ENCODE measurements at regions not wholly inside any gene's neighbourhood (a gene's known extent, or its start where the extent isn't known, plus 50 kb on each side); places are given as distances from the start of the nearest gene placed in this dataset.

DNA sequence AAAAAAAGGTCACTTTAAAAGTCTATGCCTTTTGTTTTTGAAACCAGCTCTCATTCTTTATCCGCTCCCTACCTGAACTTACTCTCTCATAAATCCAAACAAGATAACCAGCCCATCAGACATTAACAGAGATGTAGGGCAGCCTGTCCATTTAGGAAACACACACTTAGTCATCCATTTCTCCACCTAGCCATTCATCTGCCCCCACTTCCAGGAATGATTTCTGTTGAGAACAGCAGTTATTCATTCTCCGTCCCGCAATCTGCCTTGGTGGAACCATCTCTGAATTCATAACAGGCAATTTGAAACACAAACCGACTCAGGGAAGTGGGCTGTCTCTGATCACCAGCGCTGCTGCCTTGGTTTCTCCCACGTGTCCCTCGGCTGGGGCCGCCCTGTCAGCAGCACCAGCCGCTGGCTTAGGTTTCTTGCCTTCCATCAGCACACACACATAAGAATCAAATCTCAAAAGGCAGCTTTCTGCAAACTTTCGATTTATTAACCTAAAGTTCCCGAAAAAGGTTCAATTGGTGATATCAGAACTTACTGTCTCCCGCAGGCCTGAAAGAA, 528.2 kb upstream of the NRP1 start:
- intact Hi-C loops (cut with DNase I): no loop called here
- no peaks in the 10 kb centered on the region for H3K4me1 ChIP-seq
- WGBS, 2 donors: 91 to 93% methylated on average over 12 of the region's 12 CpGs
- H3K4me3 ChIP-seq: no peak overlapping the region
- TF ChIP-seq POLR2AphosphoS5 (IDR thresholded peaks at IDR 0.05) (no peak), POLR2A (IDR thresholded peaks at IDR 0.05) (no peak), EP300 (IDR thresholded peaks at IDR 0.05) (no peak)
- TF ChIP-seq, protein P1, sequence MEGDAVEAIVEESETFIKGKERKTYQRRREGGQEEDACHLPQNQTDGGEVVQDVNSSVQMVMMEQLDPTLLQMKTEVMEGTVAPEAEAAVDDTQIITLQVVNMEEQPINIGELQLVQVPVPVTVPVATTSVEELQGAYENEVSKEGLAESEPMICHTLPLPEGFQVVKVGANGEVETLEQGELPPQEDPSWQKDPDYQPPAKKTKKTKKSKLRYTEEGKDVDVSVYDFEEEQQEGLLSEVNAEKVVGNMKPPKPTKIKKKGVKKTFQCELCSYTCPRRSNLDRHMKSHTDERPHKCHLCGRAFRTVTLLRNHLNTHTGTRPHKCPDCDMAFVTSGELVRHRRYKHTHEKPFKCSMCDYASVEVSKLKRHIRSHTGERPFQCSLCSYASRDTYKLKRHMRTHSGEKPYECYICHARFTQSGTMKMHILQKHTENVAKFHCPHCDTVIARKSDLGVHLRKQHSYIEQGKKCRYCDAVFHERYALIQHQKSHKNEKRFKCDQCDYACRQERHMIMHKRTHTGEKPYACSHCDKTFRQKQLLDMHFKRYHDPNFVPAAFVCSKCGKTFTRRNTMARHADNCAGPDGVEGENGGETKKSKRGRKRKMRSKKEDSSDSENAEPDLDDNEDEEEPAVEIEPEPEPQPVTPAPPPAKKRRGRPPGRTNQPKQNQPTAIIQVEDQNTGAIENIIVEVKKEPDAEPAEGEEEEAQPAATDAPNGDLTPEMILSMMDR (IDR thresholded peaks at IDR 0.05): no peak
- no peaks in the 10 kb centered on the region for H3K27me3 ChIP-seq
- no peak for DNase-seq
- no peak overlapping the region for H3K27ac ChIP-seq
- H3K9me3 ChIP-seq: no peaks in the 10 kb centered on the region
- no peaks in the 10 kb centered on the region for H3K36me3 ChIP-seq

DNA sequence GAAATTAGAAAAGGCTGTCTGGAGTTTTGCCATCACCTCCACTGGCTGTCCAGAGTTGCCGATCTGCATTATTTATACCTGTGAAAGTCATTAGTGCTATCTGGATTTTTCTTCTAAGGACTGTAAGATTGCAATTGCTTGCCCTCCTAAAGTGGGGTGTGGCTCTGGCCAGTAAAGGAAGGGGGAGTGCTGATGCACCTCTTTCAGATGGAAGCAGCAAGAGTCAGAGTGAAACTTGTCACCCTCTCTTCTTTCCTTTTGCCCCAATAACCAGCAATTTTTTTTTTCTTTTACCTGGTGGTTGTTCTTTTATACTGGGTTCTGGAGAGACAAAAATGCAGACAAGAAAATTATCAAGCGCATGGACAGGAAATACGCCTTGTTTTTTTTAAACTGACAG, 527.4 kb upstream of the NRP1 start:
- H3K27ac ChIP-seq: no peak overlapping the region
- H3K27me3 ChIP-seq: no peaks in the 10 kb centered on the region
- TF ChIP-seq EP300 (IDR thresholded peaks at IDR 0.05) (no peak), POLR2A (IDR thresholded peaks at IDR 0.05) (no peak)
- no peaks in the 10 kb centered on the region for H3K36me3 ChIP-seq
- H3K4me3 ChIP-seq: no peak overlapping the region
- WGBS, 2 donors: 73 to 85% methylated on average over 3 of the region's 3 CpGs
- no peaks in the 10 kb centered on the region for H3K9me3 ChIP-seq
- intact Hi-C loops (cut with DNase I): no loop called here
- H3K4me1 ChIP-seq: no peaks in the 10 kb centered on the region
- no peak for DNase-seq

DNA sequence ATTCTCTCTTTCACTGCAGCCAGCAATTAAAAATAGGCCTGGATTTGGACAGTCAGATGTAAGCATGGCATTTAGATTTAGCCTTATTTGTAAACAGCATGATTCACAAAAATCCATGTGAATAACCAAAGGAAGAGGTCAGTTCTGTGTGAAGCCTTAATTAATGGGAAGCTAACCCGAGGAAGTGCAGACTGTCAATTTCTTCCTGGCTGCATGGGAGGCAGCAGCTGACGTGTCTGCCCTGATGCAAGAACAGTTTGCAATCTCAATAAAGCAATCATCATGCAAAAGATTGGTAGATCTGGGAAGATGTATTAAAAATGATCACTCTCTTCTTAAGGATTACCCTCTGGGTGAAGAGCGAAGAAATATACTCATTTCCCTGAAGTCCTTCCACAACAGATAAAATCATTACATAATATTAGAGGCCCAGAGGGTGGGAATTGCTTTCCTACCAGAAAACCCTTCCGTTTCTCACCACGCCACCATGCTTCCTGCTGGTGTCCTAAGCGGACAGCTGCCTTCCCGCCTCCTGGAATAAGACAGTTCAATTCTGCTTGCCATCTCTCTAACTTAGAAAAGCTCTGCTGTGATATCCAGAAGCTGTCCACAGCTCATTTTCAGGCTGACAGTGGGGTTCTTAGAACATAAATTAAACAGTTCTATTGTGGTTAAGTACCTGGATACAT, 526.7 kb upstream of the NRP1 start:
- no peak for DNase-seq
- intact Hi-C loops (cut with DNase I): no loop called here
- 72 to 86% methylated on average over 7 of the region's 7 CpGs for WGBS, 2 donors

DNA sequence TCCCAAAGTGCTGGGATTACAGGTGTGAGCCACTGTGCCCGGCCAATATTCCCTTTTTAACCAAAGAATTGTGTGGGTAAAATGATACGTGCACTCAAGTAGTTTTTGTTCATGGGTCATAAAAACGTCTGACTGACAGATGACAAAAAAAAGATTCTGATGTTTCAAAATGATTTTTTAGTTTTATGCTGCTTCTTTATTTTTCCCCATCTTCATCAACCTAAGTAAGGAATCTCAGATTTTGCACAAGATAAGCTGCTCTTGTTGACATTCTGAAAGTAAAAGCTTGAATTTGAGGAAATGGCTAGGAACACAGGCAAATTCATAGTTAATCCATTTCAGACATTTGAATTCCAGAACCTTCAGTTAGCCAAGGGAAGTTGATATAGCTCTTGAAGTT, 526.1 kb upstream of the NRP1 start:
- DNase-seq: no peak
- WGBS, 2 donors: 87 to 88% methylated on average over 3 of the region's 3 CpGs
- Histone ChIP-seq H3K27ac (no peak overlapping the region), H3K9me3 (no peaks in the 10 kb centered on the region), H3K4me3 (no peak overlapping the region), H3K4me1 (no peaks in the 10 kb centered on the region), H3K36me3 (no peaks in the 10 kb centered on the region), H3K27me3 (no peaks in the 10 kb centered on the region)
- intact Hi-C loops (cut with DNase I): no loop called here
- TF ChIP-seq EP300 (IDR thresholded peaks at IDR 0.05) (no peak), POLR2A (IDR thresholded peaks at IDR 0.05) (no peak), POLR2AphosphoS5 (IDR thresholded peaks at IDR 0.05) (no peak)
- TF ChIP-seq, protein P1 (IDR thresholded peaks at IDR 0.05): no peak

More for the DNA sequence above, 526.7 kb upstream of the NRP1 start:
- Histone ChIP-seq H3K9me3 (no peaks in the 10 kb centered on the region), H3K27me3 (no peaks in the 10 kb centered on the region), H3K4me1 (no peaks in the 10 kb centered on the region), H3K27ac (no peak overlapping the region), H3K4me3 (no peak overlapping the region), H3K36me3 (no peaks in the 10 kb centered on the region)
- TF ChIP-seq, protein P1 (IDR thresholded peaks at IDR 0.05): no peak
- TF ChIP-seq POLR2AphosphoS5 (IDR thresholded peaks at IDR 0.05) (no peak), POLR2A (IDR thresholded peaks at IDR 0.05) (no peak), EP300 (IDR thresholded peaks at IDR 0.05) (no peak)

DNA sequence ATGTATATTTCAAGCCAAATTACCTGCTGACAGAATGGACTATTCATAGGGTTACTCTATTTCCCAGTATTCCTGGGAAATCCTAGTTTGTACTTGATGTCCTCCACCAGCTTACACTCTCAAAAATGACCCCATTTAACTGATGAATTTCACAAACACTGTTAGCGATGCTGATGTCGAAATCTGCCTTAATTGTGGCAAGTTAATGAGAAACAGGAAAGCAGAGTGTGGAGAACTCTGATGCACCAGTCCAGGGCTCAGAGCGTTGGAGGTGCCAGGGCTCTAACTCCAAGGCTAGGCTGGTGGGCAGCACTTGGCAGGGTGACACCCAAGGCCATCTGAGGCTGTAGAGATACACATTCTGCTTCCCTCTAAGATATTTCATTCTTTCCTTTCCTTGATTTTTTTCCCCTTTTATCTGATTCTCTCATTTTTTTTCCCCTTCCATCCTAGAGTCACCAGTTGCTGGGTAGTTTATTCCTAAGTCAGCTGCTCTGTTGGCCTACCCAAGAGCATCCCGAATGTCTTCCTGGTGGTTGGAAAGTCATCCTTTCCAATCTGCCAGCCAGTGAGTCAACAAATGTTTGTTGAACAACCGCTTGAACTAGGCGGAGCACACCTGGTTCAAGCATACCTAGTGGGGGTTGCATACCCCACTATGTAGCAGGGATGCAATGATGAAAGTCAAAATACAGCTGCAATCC, 525.0 kb upstream of the NRP1 start:
- H3K36me3 ChIP-seq: no peaks in the 10 kb centered on the region
- H3K4me3 ChIP-seq: no peak overlapping the region
- no peak overlapping the region for H3K27ac ChIP-seq
- H3K9me3 ChIP-seq: no peaks in the 10 kb centered on the region
- no peaks in the 10 kb centered on the region for H3K27me3 ChIP-seq
- 84 to 91% methylated on average over 6 of the region's 6 CpGs for WGBS, 2 donors
- DNase-seq: no peak
- intact Hi-C loops (cut with DNase I): no loop called here
- no peaks in the 10 kb centered on the region for H3K4me1 ChIP-seq
- TF ChIP-seq, protein P1 (IDR thresholded peaks at IDR 0.05): no peak
- TF ChIP-seq POLR2A (IDR thresholded peaks at IDR 0.05): no peak
- no peak for TF ChIP-seq POLR2AphosphoS5 (IDR thresholded peaks at IDR 0.05)
- no peak for TF ChIP-seq EP300 (IDR thresholded peaks at IDR 0.05)

All from sigmoid colon (tissue), 6 donors.